Fibroblast of lung (primary cell): ENCODE measurements at regions not wholly inside any gene's neighbourhood (a gene's known extent, or its start where the extent isn't known, plus 50 kb on each side); places are given as distances from the start of the nearest gene placed in this dataset.

Source experiments
- CTCF ChIP-seq, 2 donors: IDR thresholded peaks in 1 of 2; conservative IDR thresholded peaks in 1 of 2; 1 replicate in 1 of 2; 2 replicates in 1 of 2; pipeline ENCODE4 v1.5.1; 2011 to 2012; ENCODE audit warnings: low read length in 2 of 2, control low read depth in 1 of 2, inconsistent platforms in 1 of 2, low read depth in 1 of 2, mild to moderate bottlenecking in 1 of 2
- EZH2 ChIP-seq: IDR thresholded peaks from 2 replicates; pipeline ENCODE4 v1.5.1; 2012; ENCODE audit warnings: low read length, control low read depth, mild to moderate bottlenecking; ENCODE audit errors: missing control alignments

- TF ChIP-seq CTCF (conservative IDR thresholded peaks at IDR 0.05 in 1 of 2, IDR thresholded peaks at IDR 0.05 in 1 of 2; ENCODE audit: low read depth in 1 of 2, low read length in 2 of 2) (no peak), EZH2 (no peak)
Measured at GRCh38 chr4:18630218-18631110, 608.9 kb upstream of the LCORL start.
